Neural cell (in vitro differentiated cells): ENCODE measurements at regions not wholly inside any gene's neighbourhood (a gene's known extent, or its start where the extent isn't known, plus 50 kb on each side); places are given as distances from the start of the nearest gene placed in this dataset.

ENCODE experiments used
- H2AFZ ChIP-seq: fragments of 200-600, 300-800 bp; sonication (generic), shearing (Covaris generic); 2 replicates; pipeline ENCODE4 v1.6.0; 2014; ENCODE audit warnings: low read depth, mild to moderate bottlenecking, antibody characterized with exemption, low read length, moderate library complexity
- H3F3A ChIP-seq: fragments of 200-600 bp; shearing (Covaris generic); 2 replicates; pipeline ENCODE4 v1.6.1; 2016; ENCODE audit warnings: mild to moderate bottlenecking, moderate library complexity, mixed read lengths, antibody characterized with exemption, low read length; ENCODE audit not compliant: insufficient read depth, poor library complexity, severe bottlenecking
- H3K27ac ChIP-seq: fragments of 200-600, 300-800 bp; sonication (generic), shearing (Covaris generic); 2 replicates; pipeline ENCODE4 v1.5.1; 2014; ENCODE audit warnings: mild to moderate bottlenecking, low read length, moderate library complexity
- H3K27me3 ChIP-seq: fragments of 300-800, 200-600 bp; sonication (generic), shearing (Covaris generic); 2 replicates; pipeline ENCODE4 v1.6.0; 2014; ENCODE audit warnings: mild to moderate bottlenecking, low read depth, low read length, moderate library complexity; ENCODE audit not compliant: insufficient read depth
- H3K36me3 ChIP-seq: fragments of 300-800, 200-600 bp; sonication (generic), shearing (Covaris generic); 2 replicates; pipeline ENCODE4 v1.5.1; 2014; ENCODE audit warnings: mild to moderate bottlenecking, antibody characterized with exemption, low read length, moderate library complexity; ENCODE audit not compliant: insufficient read depth
- H3K4me2 ChIP-seq: fragments of 300-800, 200-600 bp; sonication (generic), shearing (Covaris generic); 2 replicates; pipeline ENCODE4 v1.6.0; 2014; ENCODE audit warnings: mild to moderate bottlenecking, low read length
- H3K4me3 ChIP-seq: fragments of 300-800, 200-600 bp; sonication (generic), shearing (Covaris generic); 2 replicates; pipeline ENCODE4 v1.5.1; 2014; ENCODE audit warnings: mild to moderate bottlenecking, low read length, moderate library complexity
- H3K79me2 ChIP-seq: fragments of 200-600 bp; shearing (Covaris generic); replicated peaks from 2 replicates; pipeline ENCODE4 v1.6.0; 2014; ENCODE audit warnings: mild to moderate bottlenecking, low read length, moderate library complexity; ENCODE audit not compliant: insufficient read depth
- H3K9ac ChIP-seq: fragments of 300-800, 200-600 bp; sonication (generic), shearing (Covaris generic); 2 replicates; pipeline ENCODE4 v1.6.1; 2016; ENCODE audit warnings: mild to moderate bottlenecking, low read length, mixed read lengths
- H3K9me2 ChIP-seq: fragments of 200-600 bp; shearing (Covaris generic); 2 replicates; pipeline ENCODE4 v1.6.1; 2016; ENCODE audit warnings: mild to moderate bottlenecking, low read length, mixed read lengths; ENCODE audit not compliant: insufficient read depth
- H3K9me3 ChIP-seq: fragments of 200-600, 300-800 bp; sonication (generic), shearing (Covaris generic); 2 replicates; pipeline ENCODE4 v1.6.1; 2016; ENCODE audit warnings: mild to moderate bottlenecking, mixed run types, low read length, moderate library complexity, mixed read lengths
- H4K20me1 ChIP-seq: fragments of 200-600 bp; shearing (Covaris generic); 2 replicates; pipeline ENCODE4 v1.6.1; 2016; ENCODE audit warnings: mild to moderate bottlenecking, mixed run types; ENCODE audit not compliant: insufficient read depth
- CTCF ChIP-seq: fragments of 450-650 bp; IDR thresholded peaks from 2 replicates; pipeline ENCODE4 v1.5.1; 2014; ENCODE audit warnings: antibody characterized with exemption, mild to moderate bottlenecking, moderate library complexity; ENCODE audit not compliant: poor library complexity, severe bottlenecking
- EP300 ChIP-seq: fragments of 450-650 bp; conservative IDR thresholded peaks from 2 replicates; pipeline ENCODE4 v1.6.1; 2014; ENCODE audit warnings: antibody characterized with exemption, mild to moderate bottlenecking, moderate library complexity; ENCODE audit not compliant: poor library complexity, severe bottlenecking
- EZH2 ChIP-seq: fragments of 200-600, 300-800 bp; shearing (Covaris generic), sonication (generic); IDR thresholded peaks from 2 replicates; pipeline ENCODE4 v1.6.1; 2014; ENCODE audit warnings: antibody characterized with exemption, low read length, borderline replicate concordance, mild to moderate bottlenecking; ENCODE audit not compliant: insufficient read depth, poor library complexity, severe bottlenecking
- MXI1 ChIP-seq: fragments of 450-650 bp; conservative IDR thresholded peaks from 2 replicates; pipeline ENCODE4 v1.6.1; 2014; ENCODE audit warnings: antibody characterized with exemption, mild to moderate bottlenecking; ENCODE audit not compliant: poor library complexity, severe bottlenecking
- POLR2AphosphoS5 ChIP-seq: IDR thresholded peaks from 2 replicates; pipeline ENCODE4 v1.6.1; 2012
- RAD21 ChIP-seq: fragments of 450-650 bp; conservative IDR thresholded peaks from 2 replicates; pipeline ENCODE4 v1.6.1; 2014; ENCODE audit warnings: antibody characterized with exemption, mild to moderate bottlenecking, moderate library complexity
- REST ChIP-seq: IDR thresholded peaks from 2 replicates; pipeline ENCODE4 v1.6.1; 2012; ENCODE audit warnings: borderline replicate concordance
- SMC3 ChIP-seq: fragments of 450-650 bp; conservative IDR thresholded peaks from 2 replicates; pipeline ENCODE4 v1.6.1; 2014; ENCODE audit warnings: antibody characterized with exemption, mild to moderate bottlenecking, moderate library complexity; ENCODE audit not compliant: poor library complexity
- TAF1 ChIP-seq: IDR thresholded peaks from 2 replicates; pipeline ENCODE4 v1.6.1; 2012; ENCODE audit warnings: low read depth

- Histone ChIP-seq H3K79me2 (no peaks in the 10 kb centered on the region), H3K4me2 (peak overlapping the region; percentile 16), H2AFZ (no peak overlapping the region), H3K27ac (peak overlapping the region; percentile 98), H3K27me3 (no peaks in the 10 kb centered on the region), H3K9ac (peak overlapping the region; percentile 63), H4K20me1 (no peaks in the 10 kb centered on the region), H3K36me3 (no peaks in the 10 kb centered on the region), H3K9me3 (no peaks in the 10 kb centered on the region), H3K9me2 (no peaks in the 10 kb centered on the region), H3F3A (no peaks in the 10 kb centered on the region), H3K4me3 (peak overlapping the region; percentile 56)
- no peak for TF ChIP-seq POLR2AphosphoS5
- TF ChIP-seq SMC3, result no peak
- TF ChIP-seq REST, result no peak
- no peak for TF ChIP-seq RAD21
- no peak for TF ChIP-seq CTCF
- TF ChIP-seq EZH2, result no peak
- TF ChIP-seq TAF1, result no peak
- TF ChIP-seq MXI1, result no peak
Observed at GRCh38 chr3:10602271-10602670, 96.9 kb upstream of the ATP2B2 start.

GRCh38 chr3:10602769-10603768 is 97.7 kb upstream of the ATP2B2 start:
- Histone ChIP-seq H3F3A (no peaks in the 10 kb centered on the region), H3K36me3 (no peaks in the 10 kb centered on the region), H3K4me3 (peak overlapping the region; percentile 56), H3K9me3 (no peaks in the 10 kb centered on the region), H3K4me2 (peak overlapping the region; percentile 74), H3K9ac (peak overlapping the region; percentile 72), H3K9me2 (no peaks in the 10 kb centered on the region), H3K79me2 (no peaks in the 10 kb centered on the region), H3K27me3 (no peaks in the 10 kb centered on the region), H2AFZ (no peak overlapping the region), H4K20me1 (no peaks in the 10 kb centered on the region), H3K27ac (peak overlapping the region; percentile 98)
- TF ChIP-seq EP300, result peak; percentile 98
- TF ChIP-seq EZH2, result no peak
- TF ChIP-seq RAD21, result peak; percentile 59
- peak; percentile 83 for TF ChIP-seq POLR2AphosphoS5
- TF ChIP-seq CTCF, result no peak
- no peak for TF ChIP-seq TAF1
- peak; percentile 71 for TF ChIP-seq REST
- no peak for TF ChIP-seq MXI1
- peak; percentile 56 for TF ChIP-seq SMC3
